ENCODE measurements at regions not wholly inside any gene's neighbourhood (a gene's known extent, or its start where the extent isn't known, plus 50 kb on each side); places are given as distances from the start of the nearest gene placed in this dataset.
A peak's percentile ranks its signal among the peaks of the same experiment; 100 is the strongest.

DNA sequence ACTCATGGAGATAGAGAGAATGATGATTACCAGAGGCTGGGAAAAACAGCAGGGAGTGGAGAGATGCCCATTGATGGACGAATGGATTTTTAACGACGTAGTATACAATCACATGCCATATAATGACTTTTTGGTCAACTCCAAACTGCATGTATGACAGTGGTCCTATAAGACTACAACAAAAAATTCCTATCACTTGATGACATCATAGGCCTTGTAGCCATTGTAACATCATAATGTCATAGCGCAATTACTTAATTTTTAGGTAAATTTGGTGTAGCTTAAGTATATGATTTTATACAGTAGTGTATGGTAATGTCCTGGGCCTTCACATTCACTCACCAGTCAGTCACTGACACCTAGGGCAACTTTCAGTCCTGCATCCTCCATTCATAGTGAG, 264.3 kb downstream of the RAP2B start:
- H3K27me3 ChIP-seq (ENCODE audit: control insufficient read depth in 3 of 3, insufficient read depth in 3 of 3, low read length in 2 of 3) = no peaks in the 10 kb centered on the region
- H3K27ac ChIP-seq (ENCODE audit: low read depth in 1 of 2, low read length in 1 of 2) = no peak overlapping the region
- TF ChIP-seq, protein P1, sequence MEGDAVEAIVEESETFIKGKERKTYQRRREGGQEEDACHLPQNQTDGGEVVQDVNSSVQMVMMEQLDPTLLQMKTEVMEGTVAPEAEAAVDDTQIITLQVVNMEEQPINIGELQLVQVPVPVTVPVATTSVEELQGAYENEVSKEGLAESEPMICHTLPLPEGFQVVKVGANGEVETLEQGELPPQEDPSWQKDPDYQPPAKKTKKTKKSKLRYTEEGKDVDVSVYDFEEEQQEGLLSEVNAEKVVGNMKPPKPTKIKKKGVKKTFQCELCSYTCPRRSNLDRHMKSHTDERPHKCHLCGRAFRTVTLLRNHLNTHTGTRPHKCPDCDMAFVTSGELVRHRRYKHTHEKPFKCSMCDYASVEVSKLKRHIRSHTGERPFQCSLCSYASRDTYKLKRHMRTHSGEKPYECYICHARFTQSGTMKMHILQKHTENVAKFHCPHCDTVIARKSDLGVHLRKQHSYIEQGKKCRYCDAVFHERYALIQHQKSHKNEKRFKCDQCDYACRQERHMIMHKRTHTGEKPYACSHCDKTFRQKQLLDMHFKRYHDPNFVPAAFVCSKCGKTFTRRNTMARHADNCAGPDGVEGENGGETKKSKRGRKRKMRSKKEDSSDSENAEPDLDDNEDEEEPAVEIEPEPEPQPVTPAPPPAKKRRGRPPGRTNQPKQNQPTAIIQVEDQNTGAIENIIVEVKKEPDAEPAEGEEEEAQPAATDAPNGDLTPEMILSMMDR (IDR thresholded peaks at IDR 0.05; ENCODE audit: control extremely low read depth, extremely low read depth) = no peak
- ATAC-seq (ENCODE audit: insufficient read depth, low FRiP score) (no peak), DNase-seq (no peak)
- WGBS, 2 donors = 79 to 97% methylated on average over 4 of the region's 4 CpGs
- no peaks in the 10 kb centered on the region for H3K36me3 ChIP-seq (ENCODE audit: control insufficient read depth in 4 of 4, insufficient read depth in 4 of 4, low read length in 4 of 4)
- no peak overlapping the region for H3K9ac ChIP-seq (ENCODE audit: insufficient read depth in 1 of 2, low read length in 2 of 2)
- H3K4me3 ChIP-seq = no peak overlapping the region
- H3K9me3 ChIP-seq (ENCODE audit: control insufficient read depth in 4 of 4, insufficient read depth in 3 of 4, low read length in 3 of 4) = peaks cover 0 to 10% (median 9%) of the 10 kb centered on the region in 4 donors
- no peaks in the 10 kb centered on the region for H3K4me1 ChIP-seq (ENCODE audit: control insufficient read depth in 5 of 5, insufficient read depth in 5 of 5, low read length in 5 of 5)

DNA sequence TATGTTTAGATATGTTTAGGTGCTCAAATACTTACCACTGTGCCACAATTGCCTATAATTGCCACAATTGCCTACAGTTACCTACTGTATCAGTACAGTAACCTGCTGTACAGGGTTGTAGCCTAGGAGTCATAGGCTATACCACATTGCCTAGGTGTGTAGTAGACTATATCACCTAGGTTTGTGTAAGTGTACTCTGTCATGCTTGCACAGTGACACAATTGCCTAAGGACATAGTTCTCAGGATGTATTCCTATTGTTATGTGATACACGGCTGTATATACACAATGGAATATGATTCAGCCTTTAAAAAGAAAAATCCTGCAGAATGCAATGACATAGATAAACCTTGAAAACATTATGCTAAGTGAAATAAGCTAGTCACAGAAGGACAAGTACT, 264.8 kb downstream of the RAP2B start:
- H3K9me3 ChIP-seq (ENCODE audit: control insufficient read depth in 4 of 4, insufficient read depth in 3 of 4, low read length in 3 of 4) = peaks cover 0 to 10% (median 7%) of the 10 kb centered on the region in 4 donors
- no peaks in the 10 kb centered on the region for H3K27me3 ChIP-seq (ENCODE audit: control insufficient read depth in 3 of 3, insufficient read depth in 3 of 3, low read length in 2 of 3)
- WGBS, 2 donors = 79 to 81% methylated on average over 1 of the region's 1 CpG
- no peak overlapping the region for H3K27ac ChIP-seq (ENCODE audit: low read depth in 1 of 2, low read length in 1 of 2)
- DNase-seq = no peak
- no peaks in the 10 kb centered on the region for H3K36me3 ChIP-seq (ENCODE audit: control insufficient read depth in 4 of 4, insufficient read depth in 4 of 4, low read length in 4 of 4)
- no peak overlapping the region for H3K9ac ChIP-seq (ENCODE audit: insufficient read depth in 1 of 2, low read length in 2 of 2)
- H3K4me3 ChIP-seq = no peak overlapping the region
- no peak for ATAC-seq (ENCODE audit: insufficient read depth, low FRiP score)
- H3K4me1 ChIP-seq (ENCODE audit: control insufficient read depth in 5 of 5, insufficient read depth in 5 of 5, low read length in 5 of 5) = no peaks in the 10 kb centered on the region
- TF ChIP-seq, protein P1 (IDR thresholded peaks at IDR 0.05; ENCODE audit: control extremely low read depth, extremely low read depth) = no peak

DNA sequence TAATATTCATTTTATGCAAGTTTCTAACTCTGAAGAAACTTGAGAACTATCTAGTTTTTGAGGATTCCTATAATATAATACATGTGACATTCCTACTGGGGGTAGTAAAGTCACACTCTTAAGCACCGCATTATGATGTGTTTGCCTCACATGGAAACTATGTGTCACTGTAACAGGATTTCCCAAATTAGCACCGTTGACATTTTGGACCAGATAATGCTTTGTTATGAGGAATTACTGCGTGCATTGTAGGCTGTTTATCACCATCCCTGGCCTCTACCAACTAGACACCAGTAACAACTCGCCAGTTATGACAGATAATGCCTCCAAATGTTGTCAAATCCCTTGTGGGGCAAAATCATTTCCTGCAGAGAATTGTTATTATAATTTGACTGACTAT, 267.8 kb downstream of the RAP2B start:
- Histone ChIP-seq H3K27me3 (ENCODE audit: control insufficient read depth in 3 of 3, insufficient read depth in 3 of 3, low read length in 2 of 3) (no peaks in the 10 kb centered on the region), H3K9me3 (ENCODE audit: control insufficient read depth in 4 of 4, insufficient read depth in 3 of 4, low read length in 3 of 4) (no peaks in the 10 kb centered on the region), H3K27ac (ENCODE audit: low read depth in 1 of 2, low read length in 1 of 2) (no peak overlapping the region), H3K4me1 (ENCODE audit: control insufficient read depth in 5 of 5, insufficient read depth in 5 of 5, low read length in 5 of 5) (no peaks in the 10 kb centered on the region), H3K4me3 (no peak overlapping the region), H3K9ac (ENCODE audit: insufficient read depth in 1 of 2, low read length in 2 of 2) (no peak overlapping the region), H3K36me3 (ENCODE audit: control insufficient read depth in 4 of 4, insufficient read depth in 4 of 4, low read length in 4 of 4) (no peaks in the 10 kb centered on the region)
- TF ChIP-seq, protein P1 (IDR thresholded peaks at IDR 0.05; ENCODE audit: control extremely low read depth, extremely low read depth) = no peak
- 59 to 68% methylated on average over 4 of the region's 4 CpGs for WGBS, 2 donors
- DNase-seq (peak in 2 of 3 donors; percentile 21 to 23), ATAC-seq (ENCODE audit: insufficient read depth, low FRiP score) (no peak)

DNA sequence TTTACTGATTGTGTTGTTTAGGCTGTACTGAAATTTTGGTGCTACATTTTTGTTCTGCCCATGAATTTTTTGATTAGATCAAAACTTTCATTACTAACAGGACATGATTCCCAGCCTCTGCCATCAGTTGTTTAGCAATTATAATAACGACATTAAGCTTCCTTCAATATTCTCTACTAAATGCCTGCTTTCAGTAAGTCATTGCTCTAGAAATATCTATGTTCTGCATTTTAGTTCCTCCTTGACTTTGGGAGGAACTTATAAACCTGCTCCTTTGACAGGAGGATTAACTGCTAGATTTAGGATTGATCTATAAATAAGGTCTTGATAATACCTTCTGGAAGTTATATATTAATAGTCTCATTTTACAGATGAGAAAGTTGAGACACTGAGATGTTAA, 269.1 kb downstream of the RAP2B start:
- TF ChIP-seq, protein P1 (IDR thresholded peaks at IDR 0.05; ENCODE audit: control extremely low read depth, extremely low read depth) = no peak
- no peaks in the 10 kb centered on the region for H3K36me3 ChIP-seq (ENCODE audit: control insufficient read depth in 4 of 4, insufficient read depth in 4 of 4, low read length in 4 of 4)
- no peak overlapping the region for H3K27ac ChIP-seq (ENCODE audit: low read depth in 1 of 2, low read length in 1 of 2)
- DNase-seq (no peak), ATAC-seq (ENCODE audit: insufficient read depth, low FRiP score) (no peak)
- no peak overlapping the region for H3K4me3 ChIP-seq
- H3K27me3 ChIP-seq (ENCODE audit: control insufficient read depth in 3 of 3, insufficient read depth in 3 of 3, low read length in 2 of 3) = no peaks in the 10 kb centered on the region
- no peak overlapping the region for H3K9ac ChIP-seq (ENCODE audit: insufficient read depth in 1 of 2, low read length in 2 of 2)
- no peaks in the 10 kb centered on the region for H3K4me1 ChIP-seq (ENCODE audit: control insufficient read depth in 5 of 5, insufficient read depth in 5 of 5, low read length in 5 of 5)
- 36 to 64% methylated on average over 1 of the region's 1 CpG for WGBS, 2 donors
- H3K9me3 ChIP-seq (ENCODE audit: control insufficient read depth in 4 of 4, insufficient read depth in 3 of 4, low read length in 3 of 4) = no peaks in the 10 kb centered on the region

Measured in lung (tissue), 11 donors.